NCI-H1092 treated with DMSO at 0.1 percent for 48 hours (cell line): ENCODE measurements at regions not wholly inside any gene's neighbourhood (a gene's known extent, or its start where the extent isn't known, plus 50 kb on each side); places are given as distances from the start of the nearest gene placed in this dataset.

Experiments
- DNase-seq: peaks from one replicate; lab custom pipeline; 2025; lab: John Stamatoyannopoulos, UW

- DNase-seq, result no peak
These were observed 143.7 kb downstream of the WSCD1 start for GRCh38 chr17:6213859-6214258.

GRCh38 chr17:6212766-6213165 lies 142.6 kb downstream of the WSCD1 start:
- no peak for DNase-seq

GRCh38 chr17:6209829-6210228 lies 139.7 kb downstream of the WSCD1 start:
- no peak for DNase-seq

GRCh38 chr17:6208608-6209180 lies 138.5 kb downstream of the WSCD1 start:
- DNase-seq, result no peak

- DNase-seq, result no peak
These were observed 135.3 kb downstream of the WSCD1 start for GRCh38 chr17:6205525-6205924.

- no peak for DNase-seq
These were observed 134.9 kb downstream of the WSCD1 start for GRCh38 chr17:6205033-6205432.

GRCh38 chr17:6204203-6204722 lies 134.1 kb downstream of the WSCD1 start:
- no peak for DNase-seq

GRCh38 chr17:6196355-6196754 lies 126.2 kb downstream of the WSCD1 start:
- no peak for DNase-seq

- no peak for DNase-seq
These were observed 124.9 kb downstream of the WSCD1 start for GRCh38 chr17:6195123-6195522.

- no peak for DNase-seq
These were observed 121.5 kb downstream of the WSCD1 start for GRCh38 chr17:6191405-6192324.

- DNase-seq, result no peak
These were observed 117.7 kb downstream of the WSCD1 start for GRCh38 chr17:6187836-6188235.

- DNase-seq, result no peak
These were observed 116.8 kb downstream of the WSCD1 start for GRCh38 chr17:6186998-6187397.

- DNase-seq, result no peak
These were observed 114.3 kb downstream of the WSCD1 start for GRCh38 chr17:6184508-6184907.

- no peak for DNase-seq
These were observed 108.8 kb downstream of the WSCD1 start for GRCh38 chr17:6179017-6179416.

GRCh38 chr17:6177941-6178694 lies 107.9 kb downstream of the WSCD1 start:
- no peak for DNase-seq
